Subcutaneous abdominal adipose tissue (tissue), 5 donors: ENCODE measurements at regions not wholly inside any gene's neighbourhood (a gene's known extent, or its start where the extent isn't known, plus 50 kb on each side); places are given as distances from the start of the nearest gene placed in this dataset.

ENCODE experiments used
- H3K27ac ChIP-seq: one replicate; pipeline ENCODE4 v1.7.0; 2013; ENCODE audit warnings: low read depth, mild to moderate bottlenecking, inconsistent platforms, low read length, moderate library complexity
- H3K27me3 ChIP-seq, 5 donors: one replicate each; pipeline ENCODE4 v1.7.0; 2013; ENCODE audit warnings: low read length in 5 of 5, inconsistent platforms in 1 of 5; ENCODE audit not compliant: control insufficient read depth in 5 of 5, insufficient read depth in 4 of 5
- H3K36me3 ChIP-seq, 5 donors: one replicate each; pipeline ENCODE4 v1.7.0; 2013; ENCODE audit warnings: low read length in 5 of 5; ENCODE audit not compliant: control insufficient read depth in 5 of 5, insufficient read depth in 5 of 5
- H3K4me1 ChIP-seq, 5 donors: one replicate each; pipeline ENCODE4 v1.7.0; 2013; ENCODE audit warnings: low read length in 5 of 5, mild to moderate bottlenecking in 3 of 5, moderate library complexity in 1 of 5; ENCODE audit not compliant: control insufficient read depth in 5 of 5, insufficient read depth in 5 of 5
- H3K4me3 ChIP-seq, 5 donors: one replicate each; pipeline ENCODE4 v1.7.0; 2013; ENCODE audit warnings: low read length in 5 of 5, low read depth in 1 of 5
- H3K9ac ChIP-seq, 5 donors: one replicate each; pipeline ENCODE4 v1.7.0; 2013; ENCODE audit warnings: low read length in 5 of 5, mild to moderate bottlenecking in 4 of 5, moderate library complexity in 3 of 5
- H3K9me3 ChIP-seq, 5 donors: one replicate each; pipeline ENCODE4 v1.7.0; 2013; ENCODE audit warnings: low read length in 5 of 5; ENCODE audit not compliant: control insufficient read depth in 5 of 5
- donor health status: healthy.
- donor health status: healthy.
- donor health status: healthy.
- donor health status: healthy.
- donor health status: healthy.

DNA sequence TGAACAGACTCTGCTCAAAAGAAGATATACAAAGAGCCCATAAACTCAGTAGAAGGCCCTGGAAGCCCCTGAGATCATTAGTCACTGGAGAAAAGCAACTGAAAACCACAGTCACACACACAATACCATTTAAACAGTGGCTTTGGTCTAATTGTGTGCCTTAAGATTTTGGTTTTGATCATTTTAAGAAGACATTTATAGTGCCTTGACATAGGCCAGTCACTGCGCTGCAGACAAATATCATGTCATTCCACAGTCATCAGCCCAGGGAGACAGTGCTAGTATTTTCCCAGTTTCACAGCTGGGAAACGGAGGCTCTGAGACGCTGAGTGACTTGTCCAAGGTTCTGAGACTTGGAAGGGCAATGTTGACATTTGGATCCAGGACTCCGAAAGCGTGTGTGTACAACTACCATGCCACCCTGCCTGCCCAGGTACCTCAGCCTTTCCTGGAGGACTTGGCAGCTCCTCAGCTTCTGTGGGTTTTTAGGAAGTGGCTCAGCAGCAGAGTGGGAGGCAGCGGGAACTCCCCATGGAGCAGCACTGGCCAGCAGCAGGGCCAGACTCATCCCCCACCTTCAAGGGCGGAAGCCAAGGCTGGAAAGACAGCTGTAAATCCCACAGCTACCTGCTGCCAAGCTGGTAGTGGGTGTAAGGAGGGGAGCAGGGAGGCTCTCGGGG lies 173.9 kb downstream of the WDR11 start:
- Histone ChIP-seq H3K36me3 (no peaks in the 10 kb centered on the region), H3K4me1 (no peaks in the 10 kb centered on the region), H3K27ac (no peak overlapping the region)

DNA sequence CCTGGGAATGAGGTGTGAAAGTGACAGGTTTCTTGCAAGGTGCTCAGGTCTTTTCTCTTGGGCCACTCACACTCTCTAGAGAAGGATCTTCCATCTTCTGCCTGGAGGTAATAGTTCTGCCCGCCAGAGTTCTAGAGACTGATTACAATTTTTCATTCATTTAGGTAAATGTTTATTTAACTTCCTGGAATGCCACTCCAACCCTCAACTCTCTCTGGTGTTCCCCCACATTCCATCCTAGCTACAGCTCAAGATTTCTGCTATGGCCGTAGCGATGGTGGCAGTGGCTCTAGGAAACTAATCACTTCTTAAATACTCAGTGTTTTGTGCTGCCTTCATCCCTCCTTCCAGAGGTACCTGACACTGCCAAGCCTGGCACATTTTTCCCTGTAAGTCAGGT lies 174.6 kb downstream of the WDR11 start:
- H3K27ac ChIP-seq = no peak overlapping the region
- H3K9me3 ChIP-seq = no peaks in the 10 kb centered on the region
- no peaks in the 10 kb centered on the region for H3K36me3 ChIP-seq
- H3K27me3 ChIP-seq = peaks cover 0 to 2% (median 0%) of the 10 kb centered on the region in 5 donors
- no peak overlapping the region for H3K4me3 ChIP-seq
- no peak overlapping the region for H3K9ac ChIP-seq
- H3K4me1 ChIP-seq = no peaks in the 10 kb centered on the region

More for the DNA sequence above, 173.9 kb downstream of the WDR11 start:
- Histone ChIP-seq H3K9ac (no peak overlapping the region), H3K27me3 (peaks cover 0 to 2% (median 0%) of the 10 kb centered on the region in 5 donors), H3K9me3 (peaks cover 0 to 3% (median 0%) of the 10 kb centered on the region in 5 donors), H3K4me3 (no peak overlapping the region)

DNA sequence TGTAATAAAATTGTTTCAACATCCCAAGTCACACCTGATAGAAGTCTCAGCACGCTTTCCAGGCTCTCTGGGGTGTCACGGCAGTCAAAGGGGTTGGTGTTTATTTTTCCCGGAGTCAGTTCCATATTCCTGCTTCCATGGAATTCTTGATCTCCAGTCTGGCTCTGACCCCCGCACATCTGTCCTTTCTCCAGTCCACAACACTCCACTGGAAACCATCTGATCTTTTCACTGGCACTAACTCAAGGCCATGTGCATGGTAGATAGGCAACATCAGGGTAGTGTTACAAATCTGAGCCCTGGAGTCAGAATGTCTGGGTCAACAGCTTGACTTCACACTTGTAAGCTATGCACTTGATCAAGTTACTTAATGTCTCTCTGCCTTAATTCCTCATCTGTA lies 176.2 kb downstream of the WDR11 start:
- H3K4me1 ChIP-seq = no peaks in the 10 kb centered on the region
- H3K4me3 ChIP-seq = no peak overlapping the region
- H3K27ac ChIP-seq = no peak overlapping the region
- no peak overlapping the region for H3K9ac ChIP-seq
- H3K36me3 ChIP-seq = no peaks in the 10 kb centered on the region
- H3K27me3 ChIP-seq = peaks cover 0 to 2% (median 0%) of the 10 kb centered on the region in 5 donors
- H3K9me3 ChIP-seq = no peaks in the 10 kb centered on the region

DNA sequence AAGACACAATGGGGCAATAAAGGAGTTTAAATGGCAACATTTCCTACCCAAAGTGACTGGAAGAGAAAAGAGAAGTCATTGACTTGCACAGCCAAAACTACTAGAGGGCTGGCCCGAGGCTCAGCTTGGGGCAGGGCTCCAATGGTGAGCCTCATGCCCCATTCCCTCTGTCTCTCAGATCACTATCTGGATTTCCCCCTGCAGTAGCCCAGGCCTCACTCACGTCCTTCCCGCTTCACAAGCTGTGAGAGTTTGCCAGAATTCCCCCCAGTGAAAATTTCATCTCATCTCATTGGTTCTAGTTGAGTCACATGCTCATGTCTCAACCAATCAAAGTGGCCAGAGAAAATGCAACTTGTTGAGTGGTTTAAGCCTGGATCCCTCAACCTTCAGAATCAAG lies 181.3 kb downstream of the WDR11 start:
- Histone ChIP-seq H3K9me3 (no peaks in the 10 kb centered on the region), H3K27me3 (no peaks in the 10 kb centered on the region), H3K4me3 (no peak overlapping the region), H3K36me3 (no peaks in the 10 kb centered on the region), H3K27ac (no peak overlapping the region), H3K4me1 (no peaks in the 10 kb centered on the region), H3K9ac (no peak overlapping the region)

DNA sequence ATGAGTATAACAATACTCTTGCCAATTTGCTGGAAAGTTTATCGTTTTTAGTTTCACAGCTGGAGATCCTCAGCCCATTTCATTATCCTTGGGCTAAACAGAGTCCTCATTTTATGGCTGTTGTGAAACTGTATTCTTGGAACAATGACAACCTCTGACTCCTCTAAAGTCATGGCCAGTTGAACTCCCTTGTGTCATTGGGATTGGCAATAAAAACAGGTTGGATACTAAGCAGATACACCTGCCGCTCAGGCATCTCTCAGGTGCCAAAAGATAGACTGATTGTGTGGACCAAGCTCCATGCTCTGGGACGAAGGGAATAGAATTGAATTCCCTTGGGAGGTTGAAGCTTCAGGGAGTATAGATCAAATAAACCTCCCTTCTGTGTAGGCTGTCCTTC lies 182.2 kb downstream of the WDR11 start:
- H3K36me3 ChIP-seq = no peaks in the 10 kb centered on the region
- H3K27me3 ChIP-seq = no peaks in the 10 kb centered on the region
- H3K9me3 ChIP-seq = no peaks in the 10 kb centered on the region
- no peak overlapping the region for H3K9ac ChIP-seq
- H3K4me3 ChIP-seq = no peak overlapping the region
- no peak overlapping the region for H3K27ac ChIP-seq
- H3K4me1 ChIP-seq = no peaks in the 10 kb centered on the region

DNA sequence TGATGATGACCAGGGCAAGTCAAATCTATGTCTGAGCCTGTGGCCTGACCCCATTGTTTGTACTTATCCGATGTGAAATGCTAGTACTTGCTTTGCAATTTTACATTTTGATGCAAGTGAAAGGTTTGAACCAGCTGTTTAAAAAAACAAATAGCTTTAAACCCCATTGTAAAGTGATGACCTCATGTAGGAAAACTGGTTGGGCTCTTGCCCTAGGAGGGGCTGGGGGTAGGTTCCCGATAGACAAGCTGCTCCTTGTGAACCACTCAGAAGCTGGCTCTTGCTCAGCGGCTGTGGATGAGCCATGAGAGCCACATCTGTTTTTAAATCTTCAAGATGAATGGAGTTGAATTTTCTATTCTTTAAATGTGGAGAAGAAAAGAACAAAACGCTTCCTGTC lies 185.3 kb downstream of the WDR11 start:
- H3K4me3 ChIP-seq = no peak overlapping the region
- H3K27me3 ChIP-seq = no peaks in the 10 kb centered on the region
- H3K9me3 ChIP-seq = no peaks in the 10 kb centered on the region
- no peak overlapping the region for H3K27ac ChIP-seq
- no peaks in the 10 kb centered on the region for H3K4me1 ChIP-seq
- H3K36me3 ChIP-seq = no peaks in the 10 kb centered on the region
- H3K9ac ChIP-seq = no peak overlapping the region

DNA sequence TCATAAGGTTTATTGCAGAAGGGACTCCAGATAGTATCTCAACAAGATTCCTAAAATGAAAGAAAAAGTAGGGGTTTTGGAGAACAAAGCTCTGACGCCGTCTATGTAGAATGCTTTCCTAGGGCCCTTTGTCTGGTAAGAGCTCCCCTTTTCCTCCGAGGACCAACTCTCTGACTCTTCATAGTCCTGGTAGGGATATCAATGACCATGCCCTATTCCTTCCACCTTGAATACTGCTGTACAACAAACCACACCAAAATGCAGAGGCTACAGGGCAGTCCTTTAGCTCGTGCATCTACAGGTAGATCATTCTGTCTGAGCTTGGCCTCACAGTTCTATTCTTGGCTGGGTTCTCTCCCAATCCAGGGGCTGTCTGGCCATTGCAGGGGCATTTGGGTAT lies 190.3 kb downstream of the WDR11 start:
- Histone ChIP-seq H3K27ac (no peak overlapping the region), H3K4me1 (no peaks in the 10 kb centered on the region), H3K4me3 (no peak overlapping the region), H3K27me3 (peaks cover 0 to 2% (median 0%) of the 10 kb centered on the region in 5 donors), H3K9ac (no peak overlapping the region), H3K9me3 (no peaks in the 10 kb centered on the region), H3K36me3 (no peaks in the 10 kb centered on the region)

DNA sequence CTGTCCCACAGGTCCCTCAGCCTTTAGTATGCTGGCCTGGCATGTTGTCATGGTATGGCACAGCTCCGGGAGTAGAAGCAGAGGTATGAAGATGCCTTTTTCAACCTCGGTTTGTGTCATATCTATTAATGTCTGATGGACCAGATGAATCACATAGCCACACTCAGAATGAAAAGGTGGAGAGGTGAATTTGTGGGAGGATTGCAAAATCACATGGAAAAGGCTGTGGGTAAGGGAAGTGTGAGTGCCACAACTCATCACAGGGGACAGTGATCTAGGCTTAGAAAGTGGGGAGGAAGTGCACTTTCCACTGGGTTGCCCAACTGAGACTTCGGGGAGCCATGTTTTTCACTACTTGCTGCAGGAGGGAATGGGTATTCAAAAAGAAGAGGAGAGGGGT lies 190.7 kb downstream of the WDR11 start:
- no peaks in the 10 kb centered on the region for H3K9me3 ChIP-seq
- peaks cover 0 to 2% (median 0%) of the 10 kb centered on the region in 5 donors for H3K27me3 ChIP-seq
- no peak overlapping the region for H3K9ac ChIP-seq
- no peaks in the 10 kb centered on the region for H3K36me3 ChIP-seq
- no peak overlapping the region for H3K4me3 ChIP-seq
- H3K27ac ChIP-seq = no peak overlapping the region
- no peaks in the 10 kb centered on the region for H3K4me1 ChIP-seq

DNA sequence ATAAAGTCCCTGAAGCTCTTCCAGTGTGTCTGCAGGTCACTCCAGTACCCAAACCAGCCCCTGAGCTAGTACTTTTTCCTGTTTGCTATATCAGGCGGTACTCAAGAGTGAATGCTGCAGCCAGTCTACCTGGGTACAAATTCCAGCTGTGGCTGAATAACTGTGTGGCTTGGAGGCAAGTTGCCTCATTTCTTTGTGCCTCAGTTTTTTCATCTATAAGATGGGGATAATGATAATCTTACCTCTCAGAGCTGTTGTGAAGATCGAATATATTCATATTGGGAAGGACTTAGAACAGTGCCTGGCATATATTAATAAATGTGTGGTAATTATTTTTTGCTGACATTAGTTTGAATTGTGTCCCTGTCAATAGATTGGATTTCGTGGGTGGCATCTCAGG lies 191.2 kb downstream of the WDR11 start:
- Histone ChIP-seq H3K27me3 (peaks cover 0 to 2% (median 0%) of the 10 kb centered on the region in 5 donors), H3K4me3 (no peak overlapping the region), H3K4me1 (no peaks in the 10 kb centered on the region), H3K27ac (no peak overlapping the region), H3K9ac (no peak overlapping the region), H3K36me3 (no peaks in the 10 kb centered on the region), H3K9me3 (no peaks in the 10 kb centered on the region)

DNA sequence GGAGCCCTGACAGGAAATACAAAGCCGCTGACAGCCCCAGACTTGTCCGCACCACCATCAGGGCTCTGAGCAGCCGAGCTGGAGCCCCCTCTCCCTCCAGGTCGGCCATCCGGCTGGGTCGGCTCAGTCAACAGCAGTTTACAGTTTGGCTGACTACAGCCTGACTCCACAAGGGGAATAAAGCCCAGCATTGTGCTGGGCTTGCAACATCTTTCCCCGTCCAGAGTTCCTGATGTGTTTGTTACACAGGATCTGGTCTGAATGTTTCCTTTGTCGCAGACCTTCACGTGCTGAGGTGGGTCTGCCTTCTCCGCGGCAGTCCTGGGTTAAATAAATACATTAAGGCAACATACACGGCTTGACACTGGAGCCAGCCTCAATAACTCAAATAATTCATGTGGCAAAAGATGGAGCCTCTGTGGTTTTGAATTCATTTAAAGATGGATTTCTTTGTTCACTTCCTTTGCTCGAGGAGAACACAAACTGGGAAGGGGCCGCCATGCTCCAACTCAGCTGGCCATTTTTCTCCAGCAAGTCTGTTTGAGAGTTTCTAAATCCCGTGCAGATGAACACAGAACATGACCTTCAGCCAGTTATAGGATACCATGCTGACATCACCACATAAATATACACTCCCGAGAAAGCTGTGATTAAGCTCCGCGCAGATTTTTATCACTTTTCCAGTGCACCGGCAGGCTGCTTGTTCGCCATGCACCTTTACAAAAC lies 192.1 kb downstream of the WDR11 start:
- no peaks in the 10 kb centered on the region for H3K4me1 ChIP-seq
- no peaks in the 10 kb centered on the region for H3K9me3 ChIP-seq
- no peak overlapping the region for H3K27ac ChIP-seq
- H3K4me3 ChIP-seq = no peak overlapping the region
- peaks cover 0 to 2% (median 0%) of the 10 kb centered on the region in 5 donors for H3K27me3 ChIP-seq
- H3K9ac ChIP-seq = no peak overlapping the region
- no peaks in the 10 kb centered on the region for H3K36me3 ChIP-seq
